ENCODE measurements at regions not wholly inside any gene's neighbourhood (a gene's known extent, or its start where the extent isn't known, plus 50 kb on each side); places are given as distances from the start of the nearest gene placed in this dataset.

DNA sequence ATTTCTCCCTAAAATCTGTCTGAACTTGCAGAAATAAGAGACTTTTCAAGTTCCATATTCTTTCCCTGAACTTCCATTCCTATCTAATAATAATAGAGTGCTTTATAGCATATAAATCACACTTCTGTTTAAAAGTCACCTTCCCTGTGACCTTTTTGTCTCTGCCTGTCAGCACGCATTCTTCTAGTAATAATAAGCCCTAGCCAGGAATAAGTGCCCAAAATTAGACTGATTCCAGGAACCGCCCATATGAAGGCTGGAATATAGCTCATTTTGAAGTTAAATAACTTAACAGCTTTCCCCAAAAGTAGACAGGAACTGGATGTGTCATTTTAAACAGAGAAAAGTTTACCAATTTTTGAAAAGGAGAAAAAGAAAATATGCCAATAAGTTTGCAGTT, 576.5 kb downstream of the EPHA4 start:
- TF ChIP-seq POLR2A (IDR thresholded peaks at IDR 0.05): no peak
- no peak for TF ChIP-seq CTCF (IDR thresholded peaks at IDR 0.05)
